KMS-11 (cell line): ENCODE measurements at regions not wholly inside any gene's neighbourhood (a gene's known extent, or its start where the extent isn't known, plus 50 kb on each side); places are given as distances from the start of the nearest gene placed in this dataset.

ENCODE experiments used
- H2AFZ ChIP-seq: fragments of 200-600 bp; sonication (generic); 2 replicates; pipeline ENCODE4 v1.6.1; 2016; ENCODE audit warnings: antibody characterized with exemption, mixed run types, low read depth
- H3K27ac ChIP-seq: fragments of 200-600 bp; sonication (generic); 2 replicates; pipeline ENCODE4 v1.6.1; 2016; ENCODE audit warnings: mild to moderate bottlenecking, mixed run types
- H3K27me3 ChIP-seq: fragments of 200-600 bp; sonication (generic); 2 replicates; pipeline ENCODE4 v1.6.1; 2017; ENCODE audit warnings: mild to moderate bottlenecking, low read depth, mixed run types, moderate library complexity; ENCODE audit not compliant: insufficient read depth
- H3K36me3 ChIP-seq: fragments of 200-600 bp; sonication (generic); 2 replicates; pipeline ENCODE4 v1.6.1; 2017; ENCODE audit warnings: mild to moderate bottlenecking, mixed run types; ENCODE audit not compliant: insufficient read depth
- H3K4me1 ChIP-seq: fragments of 200-600 bp; sonication (generic); 2 replicates; pipeline ENCODE4 v1.6.1; 2016; ENCODE audit warnings: mild to moderate bottlenecking, low read depth, mixed run types; ENCODE audit not compliant: poor library complexity, severe bottlenecking
- H3K4me2 ChIP-seq: fragments of 200-600 bp; sonication (generic); 2 replicates; pipeline ENCODE4 v1.7.0; 2016; ENCODE audit warnings: mild to moderate bottlenecking, mixed run types
- H3K4me3 ChIP-seq: fragments of 200-600 bp; sonication (generic); IDR thresholded peaks from 2 replicates; pipeline ENCODE4 v1.6.1; 2017; ENCODE audit warnings: low read depth, low read length, mixed read lengths; ENCODE audit not compliant: insufficient read depth
- H3K79me2 ChIP-seq: fragments of 200-600 bp; sonication (generic); 2 replicates; pipeline ENCODE4 v1.6.1; 2016; ENCODE audit warnings: low read depth, mixed run types; ENCODE audit not compliant: insufficient read depth
- H3K9ac ChIP-seq: fragments of 200-600 bp; sonication (generic); 2 replicates; pipeline ENCODE4 v1.6.1; 2016; ENCODE audit warnings: mild to moderate bottlenecking, mixed run types
- H4K20me1 ChIP-seq: fragments of 200-600 bp; sonication (generic); 2 replicates; pipeline ENCODE4 v1.6.1; 2016; ENCODE audit warnings: mild to moderate bottlenecking, mixed run types; ENCODE audit not compliant: insufficient read depth
- TF ChIP-seq, protein P1 (sequence below): fragments of 200-600 bp; sonication (generic); conservative IDR thresholded peaks from 2 replicates; pipeline ENCODE4 v1.6.1; 2017; ENCODE audit warnings: low read depth, mild to moderate bottlenecking, antibody characterized with exemption, low read length, moderate library complexity, mixed read lengths

DNA sequence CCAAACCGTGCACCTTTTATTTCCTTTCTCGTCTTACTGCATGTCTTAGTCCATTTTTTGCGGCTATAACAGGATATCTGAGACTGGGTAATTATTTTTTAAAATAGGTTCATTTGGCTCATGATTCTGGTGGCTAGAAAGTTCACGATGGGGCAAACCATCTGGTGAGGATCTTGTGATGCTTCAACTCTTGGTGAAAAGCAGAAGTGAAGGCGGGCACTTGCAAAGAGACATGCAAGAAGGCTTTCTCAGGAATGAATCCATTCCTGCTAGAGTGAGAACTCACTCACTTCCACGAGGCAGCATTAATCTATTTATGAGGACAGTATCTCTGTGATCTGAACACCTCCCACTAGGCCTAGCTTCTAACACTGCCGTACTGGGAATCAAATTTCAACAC lies 327.1 kb upstream of the RBMS1 start:
- no peak overlapping the region for H3K9ac ChIP-seq
- no peak overlapping the region for H3K4me3 ChIP-seq
- H2AFZ ChIP-seq, result no peak overlapping the region
- H3K27ac ChIP-seq, result no peak overlapping the region
- no peaks in the 10 kb centered on the region for H3K4me1 ChIP-seq
- no peak overlapping the region for H3K4me2 ChIP-seq
- no peaks in the 10 kb centered on the region for H3K27me3 ChIP-seq
- no peaks in the 10 kb centered on the region for H3K79me2 ChIP-seq
- no peaks in the 10 kb centered on the region for H4K20me1 ChIP-seq
- no peaks in the 10 kb centered on the region for H3K36me3 ChIP-seq
- TF ChIP-seq, protein P1, sequence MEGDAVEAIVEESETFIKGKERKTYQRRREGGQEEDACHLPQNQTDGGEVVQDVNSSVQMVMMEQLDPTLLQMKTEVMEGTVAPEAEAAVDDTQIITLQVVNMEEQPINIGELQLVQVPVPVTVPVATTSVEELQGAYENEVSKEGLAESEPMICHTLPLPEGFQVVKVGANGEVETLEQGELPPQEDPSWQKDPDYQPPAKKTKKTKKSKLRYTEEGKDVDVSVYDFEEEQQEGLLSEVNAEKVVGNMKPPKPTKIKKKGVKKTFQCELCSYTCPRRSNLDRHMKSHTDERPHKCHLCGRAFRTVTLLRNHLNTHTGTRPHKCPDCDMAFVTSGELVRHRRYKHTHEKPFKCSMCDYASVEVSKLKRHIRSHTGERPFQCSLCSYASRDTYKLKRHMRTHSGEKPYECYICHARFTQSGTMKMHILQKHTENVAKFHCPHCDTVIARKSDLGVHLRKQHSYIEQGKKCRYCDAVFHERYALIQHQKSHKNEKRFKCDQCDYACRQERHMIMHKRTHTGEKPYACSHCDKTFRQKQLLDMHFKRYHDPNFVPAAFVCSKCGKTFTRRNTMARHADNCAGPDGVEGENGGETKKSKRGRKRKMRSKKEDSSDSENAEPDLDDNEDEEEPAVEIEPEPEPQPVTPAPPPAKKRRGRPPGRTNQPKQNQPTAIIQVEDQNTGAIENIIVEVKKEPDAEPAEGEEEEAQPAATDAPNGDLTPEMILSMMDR, result no peak

GRCh38 chr2:160822006-160822405 lies 328.4 kb upstream of the RBMS1 start:
- no peaks in the 10 kb centered on the region for H4K20me1 ChIP-seq
- no peak overlapping the region for H3K9ac ChIP-seq
- H3K27me3 ChIP-seq, result no peaks in the 10 kb centered on the region
- no peak overlapping the region for H3K4me2 ChIP-seq
- TF ChIP-seq, protein P1, result no peak
- no peaks in the 10 kb centered on the region for H3K79me2 ChIP-seq
- H3K4me3 ChIP-seq, result no peak overlapping the region
- H3K4me1 ChIP-seq, result no peaks in the 10 kb centered on the region
- no peaks in the 10 kb centered on the region for H3K36me3 ChIP-seq
- H3K27ac ChIP-seq, result no peak overlapping the region
- no peak overlapping the region for H2AFZ ChIP-seq

DNA sequence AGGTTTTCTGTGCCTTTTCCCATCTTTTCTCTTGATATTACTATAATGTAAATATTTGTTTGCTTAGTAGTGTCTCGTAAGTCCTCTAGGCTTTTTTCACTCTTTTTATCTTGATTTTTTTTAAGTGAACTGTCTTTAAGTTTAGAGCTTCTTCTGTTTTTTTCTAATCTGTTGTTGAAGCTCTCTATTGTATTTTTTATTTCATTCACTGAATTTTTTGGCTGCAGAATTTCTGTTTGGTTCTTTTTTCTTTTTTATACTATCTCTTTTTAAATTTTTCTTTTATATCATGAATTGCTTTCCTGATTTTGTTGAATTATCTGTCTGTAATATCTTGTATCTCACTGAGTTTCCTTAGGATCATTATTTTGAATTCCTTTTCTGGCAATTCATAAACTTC lies 331.8 kb upstream of the RBMS1 start:
- no peaks in the 10 kb centered on the region for H3K4me1 ChIP-seq
- no peak overlapping the region for H3K9ac ChIP-seq
- H3K79me2 ChIP-seq, result no peaks in the 10 kb centered on the region
- H3K27ac ChIP-seq, result no peak overlapping the region
- no peak overlapping the region for H3K4me2 ChIP-seq
- TF ChIP-seq, protein P1, result no peak
- H3K27me3 ChIP-seq, result no peaks in the 10 kb centered on the region
- no peaks in the 10 kb centered on the region for H4K20me1 ChIP-seq
- H2AFZ ChIP-seq, result no peak overlapping the region
- H3K4me3 ChIP-seq, result no peak overlapping the region
- no peaks in the 10 kb centered on the region for H3K36me3 ChIP-seq

DNA sequence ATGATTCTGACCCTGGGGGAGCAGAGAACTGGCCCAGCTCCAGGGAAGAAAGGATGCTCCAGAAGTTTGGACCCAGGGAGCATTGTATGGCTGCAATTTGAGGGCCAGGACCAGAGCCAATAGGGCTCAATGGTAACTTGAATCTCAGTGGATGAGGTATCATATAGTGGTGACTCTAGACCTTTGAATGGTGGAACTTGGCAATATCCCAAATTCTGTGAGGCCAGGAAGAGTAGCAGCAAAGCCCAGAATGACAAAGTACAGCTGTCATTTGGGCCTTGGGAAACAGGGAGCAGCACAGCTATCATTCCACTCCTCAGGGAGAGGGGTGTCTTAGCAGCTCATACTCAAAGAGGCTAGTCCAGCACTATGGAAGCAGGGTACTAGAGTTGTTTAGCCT lies 332.9 kb upstream of the RBMS1 start:
- Histone ChIP-seq H3K9ac (no peak overlapping the region), H2AFZ (no peak overlapping the region), H3K4me2 (no peak overlapping the region)

More for the DNA sequence above, 332.9 kb upstream of the RBMS1 start:
- Histone ChIP-seq H3K27ac (no peak overlapping the region), H3K79me2 (no peaks in the 10 kb centered on the region), H4K20me1 (no peaks in the 10 kb centered on the region), H3K4me3 (no peak overlapping the region), H3K27me3 (no peaks in the 10 kb centered on the region), H3K4me1 (no peaks in the 10 kb centered on the region), H3K36me3 (no peaks in the 10 kb centered on the region)
- TF ChIP-seq, protein P1, result no peak
